HepG2 (cell line): ENCODE measurements at regions not wholly inside any gene's neighbourhood (a gene's known extent, or its start where the extent isn't known, plus 50 kb on each side); places are given as distances from the start of the nearest gene placed in this dataset.

Experiments
- ATAC-seq: fragments of 200-7000 bp; cut with Tn5 transposase; 3 replicates; pipeline ENCODE4 v1.9.1; 2020; ENCODE audit warnings: mild to moderate bottlenecking, moderate library complexity
- BruUV-seq: library from RNA; stranded (reverse); fragments of 400-500 nt; replicated peaks from 2 replicates; lab custom pipeline; 2021; lab: Mats Ljungman, UMichigan
- CTCF ChIA-PET: fragments of 300-600 bp; formaldehyde crosslinking; extraction: SDS; loops from one replicate; lab custom pipeline; 2021; ENCODE audit warnings: low total read pairs, inconsistent platforms, low intra/inter-chr PET ratio; lab: Yijun Ruan, JAX
- POLR2A ChIA-PET: fragments of 350-600 bp; sonication (Branson Sonifier 250); formaldehyde crosslinking; loops from one replicate; lab custom pipeline; 2020; ENCODE audit warnings: antibody characterized with exemption, inconsistent platforms; lab: Yijun Ruan, JAX
- DNase-seq: peaks from one replicate; pipeline ENCODE4 v3.0.0-alpha.2; 2015; ENCODE audit warnings: low spot score
- FAIRE-seq: peaks from 3 replicates; lab custom pipeline; 2011; peaks lifted over from hg19 to GRCh38; lab: Jason Lieb, UNC
- H2AFZ ChIP-seq: one replicate; pipeline ENCODE4 v1.6.1; 2011; ENCODE audit warnings: low read length, inconsistent platforms
- H3K27ac ChIP-seq: fragments of 300-600 bp; 3 replicates; pipeline ENCODE4 v1.8.0; 2011; ENCODE audit warnings: mixed run types, mild to moderate bottlenecking, mixed read lengths, low read length, inconsistent platforms; ENCODE audit not compliant: insufficient read depth; ENCODE audit errors: extremely low read length
- H3K27me3 ChIP-seq, 2 experiments: fragments of 200-600 bp in 1 of 2; 2 replicates in 1 of 2; 3 replicates in 1 of 2; pipeline versions ENCODE4 v1.6.0 to v1.8.0; 2011; ENCODE audit warnings: low read length in 2 of 2, mild to moderate bottlenecking in 2 of 2, moderate library complexity in 2 of 2, inconsistent platforms in 1 of 2; ENCODE audit not compliant: insufficient read depth in 2 of 2, control insufficient read depth in 1 of 2
- H3K36me3 ChIP-seq, 2 experiments: fragments of 200-600 bp in 1 of 2; replicated peaks in 1 of 2; 2 replicates in 1 of 2; 3 replicates in 1 of 2; pipeline versions ENCODE4 v1.5.1 to v1.8.0; 2011; ENCODE audit warnings: low read length in 2 of 2, inconsistent platforms in 1 of 2; ENCODE audit not compliant: insufficient read depth in 2 of 2, control insufficient read depth in 1 of 2
- H3K4me1 ChIP-seq: 2 replicates; pipeline ENCODE4 v1.5.1; 2012; ENCODE audit warnings: low read length, inconsistent platforms; ENCODE audit not compliant: insufficient read depth
- H3K4me2 ChIP-seq: 2 replicates; pipeline ENCODE4 v1.6.0; 2011; ENCODE audit warnings: low read depth, low read length, inconsistent platforms
- H3K4me3 ChIP-seq, 3 experiments: fragments of 200-600 bp in 1 of 3; sonication (generic), shearing (Covaris generic) in 1 of 3; replicated peaks in 1 of 3; 2 replicates each; pipeline ENCODE4 v1.5.1; 2011 to 2016; ENCODE audit warnings: low read length in 3 of 3, inconsistent platforms in 2 of 3, low read depth in 2 of 3, mild to moderate bottlenecking in 2 of 3, control low read depth in 1 of 3, mixed read lengths in 1 of 3; ENCODE audit not compliant: insufficient read depth in 1 of 3
- H3K79me2 ChIP-seq: one replicate; pipeline ENCODE4 v1.6.1; 2011; ENCODE audit warnings: low read length, inconsistent platforms; ENCODE audit not compliant: insufficient read depth
- H3K9ac ChIP-seq: 2 replicates; pipeline ENCODE4 v1.6.0; 2011; ENCODE audit warnings: mild to moderate bottlenecking, low read depth, low read length, inconsistent platforms; ENCODE audit not compliant: insufficient read depth
- H3K9me3 ChIP-seq: 2 replicates; pipeline ENCODE4 v1.5.1; 2012; ENCODE audit warnings: mild to moderate bottlenecking, low read length
- H4K20me1 ChIP-seq: 2 replicates; pipeline ENCODE4 v1.6.0; 2011; ENCODE audit warnings: inconsistent platforms, mild to moderate bottlenecking, low read length, moderate library complexity; ENCODE audit not compliant: insufficient read depth
- CSRNP1 ChIP-seq: sonication (generic); formaldehyde crosslinking; IDR thresholded peaks from 2 replicates; pipeline ENCODE4 v1.8.1; 2023; ENCODE audit warnings: mild to moderate bottlenecking, missing genetic modification reagents
- DRAP1 ChIP-seq: IDR thresholded peaks from 2 replicates; pipeline ENCODE4 v1.6.1; 2016; ENCODE audit warnings: missing genetic modification reagents, missing compliant biosample characterization
- FOXA3 ChIP-seq: IDR thresholded peaks from 2 replicates; pipeline ENCODE4 v1.6.1; 2016; ENCODE audit warnings: missing genetic modification reagents, missing compliant biosample characterization
- KDM5A ChIP-seq: fragments of 200-600 bp; sonication (generic); IDR thresholded peaks from 2 replicates; pipeline ENCODE4 v1.7.0; 2018; ENCODE audit warnings: antibody characterized with exemption, mild to moderate bottlenecking, low read length, borderline replicate concordance
- MTA1 ChIP-seq: sonication (generic); formaldehyde crosslinking; IDR thresholded peaks from 2 replicates; pipeline ENCODE4 v1.4.0; 2020; ENCODE audit warnings: missing genetic modification reagents, mild to moderate bottlenecking, borderline replicate concordance
- POGZ ChIP-seq: sonication (generic); formaldehyde crosslinking; IDR thresholded peaks from 2 replicates; pipeline ENCODE4 v1.4.0; 2020; ENCODE audit warnings: mild to moderate bottlenecking, missing genetic modification reagents
- PPARG ChIP-seq: conservative IDR thresholded peaks from 2 replicates; pipeline ENCODE4 v1.6.1; 2016; ENCODE audit warnings: missing biosample characterization, missing genetic modification reagents
- STAT5B ChIP-seq: sonication (generic); formaldehyde crosslinking; IDR thresholded peaks from 2 replicates; pipeline ENCODE4 v1.4.0; 2020; ENCODE audit warnings: missing genetic modification reagents
- TRIM22 ChIP-seq: fragments of 450-650 bp; IDR thresholded peaks from 2 replicates; pipeline ENCODE4 v1.6.1; 2017
- YEATS2 ChIP-seq: sonication (generic); formaldehyde crosslinking; IDR thresholded peaks from 2 replicates; pipeline ENCODE4 v1.4.0; 2020; ENCODE audit warnings: missing genetic modification reagents, borderline replicate concordance
- ZBTB3 ChIP-seq: sonication (generic); formaldehyde crosslinking; IDR thresholded peaks from 2 replicates; pipeline ENCODE4 v1.4.0; 2020; ENCODE audit warnings: low read depth, mild to moderate bottlenecking, moderate library complexity, missing genetic modification reagents, borderline replicate concordance
- ZBTB33 ChIP-seq: sonication (generic); formaldehyde crosslinking; IDR thresholded peaks from 2 replicates; pipeline ENCODE4 v1.4.0; 2020; ENCODE audit warnings: missing genetic modification reagents
- ZNF160 ChIP-seq: sonication (generic); formaldehyde crosslinking; IDR thresholded peaks from 2 replicates; pipeline ENCODE4 v1.8.0; 2022; ENCODE audit warnings: mild to moderate bottlenecking, inconsistent platforms, missing genetic modification reagents
- ZNF253 ChIP-seq: sonication (generic); formaldehyde crosslinking; IDR thresholded peaks from 2 replicates; pipeline ENCODE4 v1.8.0; 2022; ENCODE audit warnings: mild to moderate bottlenecking, missing genetic modification reagents, borderline replicate concordance
- ZNF446 ChIP-seq: sonication (generic); formaldehyde crosslinking; IDR thresholded peaks from 2 replicates; pipeline ENCODE4 v1.5.0; 2020; ENCODE audit warnings: mild to moderate bottlenecking, missing genetic modification reagents
- WGBS: methylation state at CpG from one replicate; pipeline ENCODE4 v1.1.6; 2017; ENCODE audit warnings: low lambda C conversion rate; 5-methylcytosine and 5-hydroxymethylcytosine counted together
- in situ Hi-C: cut with HindIII; loops from 2 replicates; pipeline ENCODE4 v1.10.0; 2017; ENCODE audit warnings: low pct_unique_long_range_greater_than_20kb; ENCODE audit not compliant: extremely low pct_ligation_motif_present
- intact Hi-C: fragments of 100-400 bp; cut with micrococcal nuclease; formaldehyde crosslinking; loops from one replicate; pipeline ENCODE4 v1.10.0; 2022; ENCODE audit not compliant: unreplicated experiment

GRCh38 chr11:131307506-131307905, 62.9 kb upstream of the NTM start:
- Histone ChIP-seq H3K4me1 (no peaks in the 10 kb centered on the region), H3K36me3 (no peaks in the 10 kb centered on the region), H3K9me3 (no peaks in the 10 kb centered on the region), H3K27ac (no peak overlapping the region), H3K27me3 (no peaks in the 10 kb centered on the region), H4K20me1 (no peaks in the 10 kb centered on the region), H3K4me3 (no peak overlapping the region), H3K4me2 (no peak overlapping the region), H3K9ac (no peak overlapping the region), H2AFZ (no peak overlapping the region), H3K79me2 (no peaks in the 10 kb centered on the region)
- FAIRE-seq (no peak), DNase-seq (no peak), ATAC-seq (no peak)
- BruUV-seq = no TSS peak
- ChIA-PET CTCF (no interaction called here), POLR2A (no interaction called here)
- in situ Hi-C loops = no loop called here
- intact Hi-C loops = no loop called here
- WGBS = 21% methylated on average over 6 of the region's 6 CpGs
- no peak for TF ChIP-seq PPARG (CRISPR knock-in tag)

- intact Hi-C loops (no loop called here), in situ Hi-C loops (no loop called here)
- ChIA-PET POLR2A (no interaction called here), CTCF (no interaction called here)
- Histone ChIP-seq H3K27ac (no peak overlapping the region), H3K4me3 (no peak overlapping the region), H3K36me3 (no peaks in the 10 kb centered on the region), H3K9me3 (no peaks in the 10 kb centered on the region), H3K4me1 (no peaks in the 10 kb centered on the region), H4K20me1 (no peaks in the 10 kb centered on the region), H3K27me3 (no peaks in the 10 kb centered on the region), H2AFZ (no peak overlapping the region), H3K4me2 (no peak overlapping the region), H3K79me2 (no peaks in the 10 kb centered on the region), H3K9ac (no peak overlapping the region)
- ATAC-seq (no peak), DNase-seq (no peak), FAIRE-seq (no peak)
- 2% methylated on average over 5 of the region's 5 CpGs for WGBS
- BruUV-seq = no TSS peak
- TF ChIP-seq POGZ (CRISPR knock-in tag) (no peak), ZNF446 (CRISPR knock-in tag) (no peak), DRAP1 (CRISPR knock-in tag) (no peak), KDM5A (no peak), MTA1 (CRISPR knock-in tag) (no peak), YEATS2 (CRISPR knock-in tag) (no peak), ZBTB3 (CRISPR knock-in tag) (no peak), TRIM22 (no peak), FOXA3 (CRISPR knock-in tag) (no peak), ZNF253 (CRISPR knock-in tag) (no peak), CSRNP1 (CRISPR knock-in tag) (no peak), ZNF160 (CRISPR knock-in tag) (no peak), STAT5B (no peak), ZBTB33 (CRISPR knock-in tag) (no peak)
These were observed 60.6 kb upstream of the NTM start for GRCh38 chr11:131309776-131310175.
